Calu3 (cell line): ENCODE measurements at regions not wholly inside any gene's neighbourhood (a gene's known extent, or its start where the extent isn't known, plus 50 kb on each side); places are given as distances from the start of the nearest gene placed in this dataset.

Source experiments
- BruUV-seq: library from RNA; stranded (reverse); fragments of 400-500 nt; replicated peaks from 2 replicates; lab custom pipeline; 2021; lab: Mats Ljungman, UMichigan
- CTCF ChIA-PET: fragments of 300-600 bp; sonication (Branson Sonifier 250); formaldehyde crosslinking; loops from one replicate; lab custom pipeline; 2022; ENCODE audit warnings: antibody characterized with exemption; lab: Charles Lee
- DNase-seq: peaks from one replicate; pipeline ENCODE4 v3.0.0; 2022
- H3K27ac Mint-ChIP-seq: one replicate; pipeline ENCODE4 v1.8.0; 2022; ENCODE audit warnings: mixed read lengths; ENCODE audit not compliant: unreplicated experiment
- H3K27me3 Mint-ChIP-seq: one replicate; pipeline ENCODE4 v1.8.0; 2022; ENCODE audit warnings: mixed read lengths; ENCODE audit not compliant: unreplicated experiment
- H3K36me3 Mint-ChIP-seq: one replicate; pipeline ENCODE4 v1.8.0; 2022; ENCODE audit warnings: mild to moderate bottlenecking, moderate library complexity, mixed read lengths; ENCODE audit not compliant: insufficient read depth, unreplicated experiment
- H3K4me1 Mint-ChIP-seq: one replicate; pipeline ENCODE4 v1.8.0; 2022; ENCODE audit warnings: mild to moderate bottlenecking, low read depth, mixed read lengths; ENCODE audit not compliant: unreplicated experiment
- H3K4me3 Mint-ChIP-seq: one replicate; pipeline ENCODE4 v1.8.0; 2022; ENCODE audit warnings: mild to moderate bottlenecking, low read depth, moderate library complexity, mixed read lengths; ENCODE audit not compliant: unreplicated experiment
- H3K9me3 Mint-ChIP-seq: one replicate; pipeline ENCODE4 v1.8.0; 2022; ENCODE audit warnings: low read depth, mixed read lengths; ENCODE audit not compliant: unreplicated experiment
- intact Hi-C: fragments of 100-400 bp; cut with micrococcal nuclease; formaldehyde crosslinking; loops from one replicate; pipeline ENCODE4 v1.10.0; 2022; ENCODE audit not compliant: unreplicated experiment
- TF ChIP-seq, protein P1 (sequence below): fragments of 200-600 bp; IDR thresholded peaks from one replicate; pipeline ENCODE4 v1.8.0; 2022; ENCODE audit warnings: antibody characterized with exemption; ENCODE audit not compliant: unreplicated experiment

DNA sequence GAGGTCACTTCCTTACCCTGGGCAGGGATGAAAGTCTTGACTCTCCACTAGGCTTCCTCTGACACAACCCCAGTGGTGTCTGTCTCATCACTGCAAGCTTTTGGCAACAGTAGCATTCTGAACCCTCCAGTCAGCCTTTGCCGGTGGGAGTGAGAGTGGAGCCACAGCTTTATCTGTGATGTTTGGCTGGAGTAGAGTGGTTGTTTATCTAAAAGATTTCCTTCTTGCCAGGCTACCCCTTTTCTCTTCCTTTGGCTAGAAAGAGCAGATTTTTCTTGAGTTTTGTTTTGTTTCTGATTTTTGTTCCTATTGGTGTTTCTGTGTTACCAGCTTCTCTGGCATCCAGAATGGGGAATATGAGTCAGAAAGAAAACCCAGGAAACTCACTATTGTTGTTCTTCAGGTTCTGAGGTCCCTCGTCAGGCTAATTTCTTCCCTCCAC is 98.9 kb upstream of the KIF5B start:
- H3K27me3 Mint-ChIP-seq, result no peaks in the 10 kb centered on the region
- BruUV-seq, result no TSS peak
- no peak for DNase-seq
- H3K9me3 Mint-ChIP-seq, result no peaks in the 10 kb centered on the region
- intact Hi-C loops, result loop anchor here (10.0 kb wide), 1 partner anchor 100 kb away; the partner anchor contains the start of gene KIF5B
- TF ChIP-seq, protein P1, sequence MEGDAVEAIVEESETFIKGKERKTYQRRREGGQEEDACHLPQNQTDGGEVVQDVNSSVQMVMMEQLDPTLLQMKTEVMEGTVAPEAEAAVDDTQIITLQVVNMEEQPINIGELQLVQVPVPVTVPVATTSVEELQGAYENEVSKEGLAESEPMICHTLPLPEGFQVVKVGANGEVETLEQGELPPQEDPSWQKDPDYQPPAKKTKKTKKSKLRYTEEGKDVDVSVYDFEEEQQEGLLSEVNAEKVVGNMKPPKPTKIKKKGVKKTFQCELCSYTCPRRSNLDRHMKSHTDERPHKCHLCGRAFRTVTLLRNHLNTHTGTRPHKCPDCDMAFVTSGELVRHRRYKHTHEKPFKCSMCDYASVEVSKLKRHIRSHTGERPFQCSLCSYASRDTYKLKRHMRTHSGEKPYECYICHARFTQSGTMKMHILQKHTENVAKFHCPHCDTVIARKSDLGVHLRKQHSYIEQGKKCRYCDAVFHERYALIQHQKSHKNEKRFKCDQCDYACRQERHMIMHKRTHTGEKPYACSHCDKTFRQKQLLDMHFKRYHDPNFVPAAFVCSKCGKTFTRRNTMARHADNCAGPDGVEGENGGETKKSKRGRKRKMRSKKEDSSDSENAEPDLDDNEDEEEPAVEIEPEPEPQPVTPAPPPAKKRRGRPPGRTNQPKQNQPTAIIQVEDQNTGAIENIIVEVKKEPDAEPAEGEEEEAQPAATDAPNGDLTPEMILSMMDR, result no peak
- H3K4me1 Mint-ChIP-seq, result peaks cover 28% of the 10 kb centered on the region
- H3K4me3 Mint-ChIP-seq, result no peak overlapping the region
- CTCF ChIA-PET, result interaction anchor here (1.0 kb wide), 1 partner anchor 121 kb away, joined by 4 read pairs; no protein-coding TSS in a partner anchor
- H3K36me3 Mint-ChIP-seq, result peaks cover 8% of the 10 kb centered on the region
- H3K27ac Mint-ChIP-seq, result peak overlapping the region; percentile 79

DNA sequence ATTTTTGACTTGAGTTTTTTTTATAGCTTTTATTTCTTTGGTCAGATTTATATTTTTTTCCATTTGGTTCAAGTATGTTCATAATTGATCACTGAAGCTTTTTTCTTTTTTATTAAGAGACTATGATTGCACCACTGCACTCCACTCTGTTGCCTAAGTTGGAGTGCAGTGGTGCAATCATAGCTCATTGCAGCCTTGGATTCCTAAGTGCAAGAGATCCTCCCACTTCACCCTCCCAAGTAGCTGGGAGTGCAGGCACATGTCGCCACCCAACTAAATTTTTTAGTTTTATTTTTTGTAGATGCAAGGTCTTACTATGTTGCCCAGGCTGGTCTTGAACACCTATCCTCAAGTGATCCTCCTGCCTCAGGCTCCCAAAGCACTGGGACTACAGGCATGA is 97.7 kb upstream of the KIF5B start:
- no peak for DNase-seq
- no peaks in the 10 kb centered on the region for H3K9me3 Mint-ChIP-seq
- H3K4me3 Mint-ChIP-seq, result no peak overlapping the region
- H3K27me3 Mint-ChIP-seq, result no peaks in the 10 kb centered on the region
- BruUV-seq, result no TSS peak
- peaks cover 28% of the 10 kb centered on the region for H3K4me1 Mint-ChIP-seq
- H3K27ac Mint-ChIP-seq, result no peak overlapping the region
- TF ChIP-seq, protein P1, result no peak
- intact Hi-C loops, result loop anchor here (10.0 kb wide), 1 partner anchor 99 kb away; the partner anchor contains the start of gene KIF5B
- CTCF ChIA-PET, result no interaction called here
- peaks cover 8% of the 10 kb centered on the region for H3K36me3 Mint-ChIP-seq

DNA sequence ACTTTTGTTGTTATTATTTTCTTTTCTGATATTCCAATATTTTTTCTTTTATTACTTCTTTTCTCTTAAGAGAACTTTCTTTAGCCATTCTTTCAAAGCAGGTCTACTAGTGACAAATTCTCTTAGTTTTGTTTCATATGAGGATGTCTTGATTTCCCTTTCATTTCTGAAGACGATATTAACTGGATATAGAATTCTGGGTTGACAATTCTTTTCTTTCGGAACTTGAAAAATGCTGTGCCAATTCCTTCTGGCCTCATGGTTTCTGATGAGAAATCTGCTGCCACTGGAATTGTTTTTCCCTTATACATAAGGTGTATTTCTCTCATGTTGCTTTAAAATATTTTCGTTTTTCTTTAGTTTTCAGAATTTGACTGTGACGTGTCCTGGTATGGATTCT is 97.0 kb upstream of the KIF5B start:
- no peaks in the 10 kb centered on the region for H3K27me3 Mint-ChIP-seq
- H3K36me3 Mint-ChIP-seq, result peaks cover 8% of the 10 kb centered on the region
- CTCF ChIA-PET, result no interaction called here
- BruUV-seq, result no TSS peak
- TF ChIP-seq, protein P1, result no peak
- DNase-seq, result no peak
- peaks cover 28% of the 10 kb centered on the region for H3K4me1 Mint-ChIP-seq
- no peaks in the 10 kb centered on the region for H3K9me3 Mint-ChIP-seq
- intact Hi-C loops, result loop anchor here (10.0 kb wide), 1 partner anchor 98 kb away; the partner anchor contains the start of gene KIF5B
- H3K4me3 Mint-ChIP-seq, result no peak overlapping the region
- no peak overlapping the region for H3K27ac Mint-ChIP-seq

DNA sequence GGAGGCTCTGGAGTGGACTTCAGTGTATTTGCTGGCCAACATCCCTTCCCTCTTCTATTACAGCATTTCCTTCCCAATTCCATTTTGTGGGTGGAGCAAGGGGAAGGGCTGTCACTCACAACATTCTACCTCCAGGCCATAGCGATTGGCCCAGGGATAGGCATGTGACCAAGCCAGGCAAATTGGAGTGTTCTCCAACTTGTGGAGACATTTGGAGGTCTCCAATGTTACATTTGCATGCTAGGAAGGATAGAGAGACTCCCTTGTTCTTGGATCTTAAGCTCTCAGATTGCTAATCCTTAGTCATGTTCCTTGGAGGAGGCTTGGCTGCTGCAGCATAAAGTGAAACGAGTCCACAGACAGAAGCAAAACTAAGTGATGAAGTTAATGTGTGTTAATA is 95.6 kb upstream of the KIF5B start:
- Mint-ChIP-seq H3K27ac (no peak overlapping the region), H3K4me1 (peaks cover 28% of the 10 kb centered on the region)
- no peak for DNase-seq

More for the DNA sequence above, 95.6 kb upstream of the KIF5B start:
- no peaks in the 10 kb centered on the region for H3K27me3 Mint-ChIP-seq
- TF ChIP-seq, protein P1, result no peak
- no peaks in the 10 kb centered on the region for H3K9me3 Mint-ChIP-seq
- BruUV-seq, result no TSS peak
- no peak overlapping the region for H3K4me3 Mint-ChIP-seq
- CTCF ChIA-PET, result no interaction called here
- intact Hi-C loops, result loop anchor here (10.0 kb wide), 1 partner anchor 97 kb away; the partner anchor contains the start of gene KIF5B
- H3K36me3 Mint-ChIP-seq, result peaks cover 8% of the 10 kb centered on the region
